Psoas muscle (tissue), 7 donors: ENCODE measurements at regions not wholly inside any gene's neighbourhood (a gene's known extent, or its start where the extent isn't known, plus 50 kb on each side); places are given as distances from the start of the nearest gene placed in this dataset.
"Not testable (repeated sequence)": the region's sequence is repeated elsewhere in the genome, so short reads cannot be mapped to it uniquely, and the experiment has no call there.

Experiments
- ATAC-seq, 4 donors: fragments of 200-7000 bp; cut with Tn5 transposase; one replicate each; pipeline ENCODE4 v1.9.1; 2020; ENCODE audit warnings: moderate library complexity in 3 of 4, mild to moderate bottlenecking in 2 of 4
- DNase-seq, 2 donors: peaks; one replicate each; pipeline ENCODE4 v3.0.0-alpha.2; 2020
- H3K27ac ChIP-seq: fragments of 200-600 bp; one replicate; pipeline ENCODE4 v1.8.0; 2022
- H3K27me3 ChIP-seq, 3 donors: fragments of 200-600 bp in 1 of 3; one replicate each; pipeline versions ENCODE4 v1.6.1 to v1.8.0; 2013 to 2022; ENCODE audit warnings: low read length in 2 of 3, mild to moderate bottlenecking in 2 of 3, moderate library complexity in 1 of 3; ENCODE audit not compliant: insufficient read depth in 3 of 3
- H3K36me3 ChIP-seq, 2 donors: fragments of 200-600 bp in 1 of 2; one replicate each; pipeline versions ENCODE4 v1.6.1 to v1.8.0; 2013 to 2022; ENCODE audit warnings: low read depth in 1 of 2, mild to moderate bottlenecking in 1 of 2, moderate library complexity in 1 of 2; ENCODE audit not compliant: insufficient read depth in 1 of 2
- H3K4me1 ChIP-seq: fragments of 200-600 bp; one replicate; pipeline ENCODE4 v1.8.0; 2022
- H3K4me3 ChIP-seq: fragments of 200-600 bp; one replicate; pipeline ENCODE4 v1.8.0; 2022; ENCODE audit warnings: mild to moderate bottlenecking
- H3K9me3 ChIP-seq: fragments of 200-600 bp; one replicate; pipeline ENCODE4 v1.8.0; 2022
- WGBS, 3 donors: extraction: QIAGEN DNeasy Blood & Tissue Kit; methylation state at CpG; one replicate each; pipeline versions ENCODE4 v1.1.6 to v1.1.7; 2013; 5-methylcytosine and 5-hydroxymethylcytosine counted together
- intact Hi-C, 2 donors: fragments of 100-400 bp; cut with DNase I; formaldehyde crosslinking; loops; one replicate each; pipeline versions ENCODE4 v1.11.0 to v1.14.2; 2022
- TF ChIP-seq, protein P1 (sequence below): fragments of 200-600 bp; IDR thresholded peaks from one replicate; pipeline ENCODE4 v1.8.0; 2022; ENCODE audit warnings: antibody characterized with exemption
- donor health status: healthy with polysubstance abuse.
- donor health status: DM: no; HTN: no; CAD: no; lungs with moderate emphysema.
- donor health status: Bipolar disorder and iron deficiency.
- donor health status: healthy.
- donor health status: DM: yes; HTN: yes; CAD: no.
- donor health status: DM: no; HTN: no; CAD: no.
- donor health status: DM: yes; HTN: yes; CAD: no.

GRCh38 chr16:58850019-58850677 is 116.0 kb upstream of the GOT2 start:
- ATAC-seq (no peak), DNase-seq (no peak)
- Histone ChIP-seq H3K36me3 (no peaks in the 10 kb centered on the region), H3K4me3 (no peak overlapping the region), H3K27ac (no peak overlapping the region), H3K4me1 (no peaks in the 10 kb centered on the region), H3K27me3 (no peaks in the 10 kb centered on the region), H3K9me3 (no peaks in the 10 kb centered on the region)
- TF ChIP-seq, protein P1, sequence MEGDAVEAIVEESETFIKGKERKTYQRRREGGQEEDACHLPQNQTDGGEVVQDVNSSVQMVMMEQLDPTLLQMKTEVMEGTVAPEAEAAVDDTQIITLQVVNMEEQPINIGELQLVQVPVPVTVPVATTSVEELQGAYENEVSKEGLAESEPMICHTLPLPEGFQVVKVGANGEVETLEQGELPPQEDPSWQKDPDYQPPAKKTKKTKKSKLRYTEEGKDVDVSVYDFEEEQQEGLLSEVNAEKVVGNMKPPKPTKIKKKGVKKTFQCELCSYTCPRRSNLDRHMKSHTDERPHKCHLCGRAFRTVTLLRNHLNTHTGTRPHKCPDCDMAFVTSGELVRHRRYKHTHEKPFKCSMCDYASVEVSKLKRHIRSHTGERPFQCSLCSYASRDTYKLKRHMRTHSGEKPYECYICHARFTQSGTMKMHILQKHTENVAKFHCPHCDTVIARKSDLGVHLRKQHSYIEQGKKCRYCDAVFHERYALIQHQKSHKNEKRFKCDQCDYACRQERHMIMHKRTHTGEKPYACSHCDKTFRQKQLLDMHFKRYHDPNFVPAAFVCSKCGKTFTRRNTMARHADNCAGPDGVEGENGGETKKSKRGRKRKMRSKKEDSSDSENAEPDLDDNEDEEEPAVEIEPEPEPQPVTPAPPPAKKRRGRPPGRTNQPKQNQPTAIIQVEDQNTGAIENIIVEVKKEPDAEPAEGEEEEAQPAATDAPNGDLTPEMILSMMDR: no peak
- WGBS, 3 donors: 49 to 60% (median 53%) methylated on average over 4 of the region's 4 CpGs
- intact Hi-C loops: loop anchor here in 1 of 2 donors (10.0 kb wide), 1 partner anchor 1885 kb away; the partner anchor contains the start of gene CETP

GRCh38 chr16:58848662-58849002 is 114.5 kb upstream of the GOT2 start:
- WGBS, 3 donors: 80 to 92% (median 80%) methylated on average over 2 of the region's 2 CpGs

GRCh38 chr16:58847902-58848661 is 114.0 kb upstream of the GOT2 start:
- ATAC-seq (no peak), DNase-seq (no peak)
- no peaks in the 10 kb centered on the region for H3K4me1 ChIP-seq
- intact Hi-C loops: no loop called here
- H3K27me3 ChIP-seq: no peaks in the 10 kb centered on the region
- H3K27ac ChIP-seq: no peak overlapping the region
- no peak overlapping the region for H3K4me3 ChIP-seq
- H3K9me3 ChIP-seq: no peaks in the 10 kb centered on the region
- WGBS, 3 donors: 50 to 65% (median 60%) methylated on average over 4 of the region's 4 CpGs
- no peaks in the 10 kb centered on the region for H3K36me3 ChIP-seq
- TF ChIP-seq, protein P1: no peak

More at GRCh38 chr16:58848662-58849002, 114.5 kb upstream of the GOT2 start:
- DNase-seq (no peak), ATAC-seq (no peak)
- no peaks in the 10 kb centered on the region for H3K27me3 ChIP-seq
- no peaks in the 10 kb centered on the region for H3K4me1 ChIP-seq
- H3K4me3 ChIP-seq: no peak overlapping the region
- TF ChIP-seq, protein P1: no peak
- H3K9me3 ChIP-seq: no peaks in the 10 kb centered on the region
- intact Hi-C loops: no loop called here
- H3K27ac ChIP-seq: no peak overlapping the region
- H3K36me3 ChIP-seq: no peaks in the 10 kb centered on the region

DNA sequence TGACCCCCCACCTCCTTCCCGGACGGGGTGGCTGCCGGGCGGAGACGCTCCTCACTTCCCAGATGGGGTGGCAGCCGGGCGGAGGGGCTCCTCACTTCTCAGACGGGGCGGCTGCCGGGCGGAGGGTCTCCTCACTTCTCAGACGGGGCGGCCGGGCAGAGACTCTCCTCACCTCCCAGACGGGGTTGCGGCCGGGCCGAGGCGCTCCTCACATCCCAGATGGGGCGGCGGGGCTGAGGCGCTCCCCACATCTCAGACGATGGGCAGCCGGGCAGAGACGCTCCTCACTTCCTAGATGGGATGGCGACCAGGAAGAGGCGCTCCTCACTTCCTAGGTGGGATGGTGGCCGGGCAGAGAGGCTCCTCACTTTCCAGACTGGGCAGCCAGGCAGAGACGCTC is 112.1 kb upstream of the GOT2 start:
- ATAC-seq, DNase-seq, H3K36me3 ChIP-seq, H3K27me3 ChIP-seq, intact Hi-C loops, H3K27ac ChIP-seq, H3K4me3 ChIP-seq, H3K4me1 ChIP-seq, H3K9me3 ChIP-seq: not testable (repeated sequence)
- 93 to 98% (median 95%) methylated on average over 22 to 29 of the region's 29 CpGs for WGBS, 3 donors

- Histone ChIP-seq H3K27ac (no peak overlapping the region), H3K4me1 (no peaks in the 10 kb centered on the region), H3K9me3 (no peaks in the 10 kb centered on the region), H3K36me3 (no peaks in the 10 kb centered on the region), H3K4me3 (no peak overlapping the region), H3K27me3 (no peaks in the 10 kb centered on the region)
- WGBS, 3 donors: 22 to 25% (median 22%) methylated on average over 2 of the region's 2 CpGs
- ATAC-seq: no peak
- TF ChIP-seq, protein P1: no peak
- intact Hi-C loops: no loop called here
- DNase-seq: no peak
Measured at GRCh38 chr16:58843675-58844074, 109.6 kb upstream of the GOT2 start.
